Fibroblast of the aortic adventitia (primary cell): ENCODE measurements at regions not wholly inside any gene's neighbourhood (a gene's known extent, or its start where the extent isn't known, plus 50 kb on each side); places are given as distances from the start of the nearest gene placed in this dataset.
"Not testable (repeated sequence)": the region's sequence is repeated elsewhere in the genome, so short reads cannot be mapped to it uniquely, and the experiment has no call there.

Experiments used
- DNase-seq: peaks from one replicate; pipeline ENCODE4 v3.0.0-alpha.2; 2010; ENCODE audit warnings: low read depth
- H3K4me3 ChIP-seq: 2 replicates; pipeline ENCODE4 v1.5.1; 2011; ENCODE audit warnings: low read depth, mild to moderate bottlenecking, control low read depth, low read length, moderate library complexity
- CTCF ChIP-seq: IDR thresholded peaks from 2 replicates; pipeline ENCODE4 v1.5.1; 2011; ENCODE audit warnings: mild to moderate bottlenecking, low read length, control low read depth, inconsistent platforms; ENCODE audit not compliant: insufficient read depth

- no peak for DNase-seq
- no peak overlapping the region for H3K4me3 ChIP-seq
- no peak for TF ChIP-seq CTCF
Observed at GRCh38 chr20:40882152-40882551, 146.5 kb upstream of the TOP1 start.

- no peak for TF ChIP-seq CTCF
- no peak overlapping the region for H3K4me3 ChIP-seq
- no peak for DNase-seq
Observed at GRCh38 chr20:40883097-40883496, 145.5 kb upstream of the TOP1 start.

- TF ChIP-seq CTCF: no peak
- no peak for DNase-seq
Observed at GRCh38 chr20:40887105-40887504, 141.5 kb upstream of the TOP1 start.

GRCh38 chr20:40889266-40889665, 139.4 kb upstream of the TOP1 start:
- DNase-seq, H3K4me3 ChIP-seq: not testable (repeated sequence)

More at GRCh38 chr20:40887105-40887504, 141.5 kb upstream of the TOP1 start:
- no peak overlapping the region for H3K4me3 ChIP-seq

GRCh38 chr20:40890181-40890580, 138.4 kb upstream of the TOP1 start:
- DNase-seq: no peak
- TF ChIP-seq CTCF: no peak
- H3K4me3 ChIP-seq: no peak overlapping the region

GRCh38 chr20:40890635-40891034, 138.0 kb upstream of the TOP1 start:
- DNase-seq: no peak
- H3K4me3 ChIP-seq: no peak overlapping the region
- no peak for TF ChIP-seq CTCF

- H3K4me3 ChIP-seq: no peak overlapping the region
- no peak for TF ChIP-seq CTCF
- no peak for DNase-seq
Observed at GRCh38 chr20:40891351-40891750, 137.3 kb upstream of the TOP1 start.

- no peak for DNase-seq
- TF ChIP-seq CTCF: no peak
- no peak overlapping the region for H3K4me3 ChIP-seq
Observed at GRCh38 chr20:40892642-40893041, 136.0 kb upstream of the TOP1 start.
